Mesothelial cell of epicardium (in vitro differentiated cells): ENCODE measurements at regions not wholly inside any gene's neighbourhood (a gene's known extent, or its start where the extent isn't known, plus 50 kb on each side); places are given as distances from the start of the nearest gene placed in this dataset.

Experiments
- DNase-seq, 2 experiments: peaks; one replicate each; pipeline ENCODE4 v3.0.0; 2021; ENCODE audit warnings: low spot score in 2 of 2; ENCODE audit not compliant: unreplicated experiment in 2 of 2
- H3K27ac Mint-ChIP-seq: 2 replicates; pipeline ENCODE4 v1.8.0; 2021; ENCODE audit warnings: mixed read lengths
- H3K27me3 Mint-ChIP-seq: 2 replicates; pipeline ENCODE4 v1.8.0; 2021; ENCODE audit warnings: low read depth, mixed read lengths
- H3K36me3 Mint-ChIP-seq: 2 replicates; pipeline ENCODE4 v1.8.0; 2021; ENCODE audit warnings: mixed read lengths
- H3K4me1 Mint-ChIP-seq: 2 replicates; pipeline ENCODE4 v1.8.0; 2021; ENCODE audit warnings: mixed read lengths
- H3K4me3 Mint-ChIP-seq: 2 replicates; pipeline ENCODE4 v1.8.0; 2021; ENCODE audit warnings: mild to moderate bottlenecking, moderate library complexity, mixed read lengths
- H3K9me3 Mint-ChIP-seq: 2 replicates; pipeline ENCODE4 v1.8.0; 2021; ENCODE audit warnings: mixed read lengths
- TF ChIP-seq, protein P1 (sequence below): fragments of 200-600 bp; sonication (generic); IDR thresholded peaks from one replicate; pipeline ENCODE4 v1.5.0; 2021; ENCODE audit warnings: antibody characterized with exemption; ENCODE audit not compliant: unreplicated experiment

DNA sequence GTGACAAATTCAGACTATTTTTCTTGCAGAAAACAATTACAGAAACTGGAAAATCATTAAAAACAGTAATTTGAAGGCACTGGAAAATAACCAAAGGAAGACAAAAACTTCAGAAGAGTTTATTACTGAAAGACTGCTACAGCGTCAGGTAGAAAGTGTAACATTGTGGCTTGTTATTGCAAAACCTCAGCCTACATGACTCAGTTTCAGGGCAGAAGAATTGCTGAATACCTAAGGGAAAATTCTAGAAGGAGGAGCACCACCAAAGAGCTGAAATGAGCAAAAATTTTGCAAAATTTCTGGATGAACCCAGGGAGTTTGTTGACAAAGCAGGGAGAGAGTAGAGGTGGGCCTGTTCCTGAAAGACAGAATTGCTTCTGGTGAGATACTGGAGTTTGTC lies 219.6 kb downstream of the C3orf38 start:
- TF ChIP-seq, protein P1, sequence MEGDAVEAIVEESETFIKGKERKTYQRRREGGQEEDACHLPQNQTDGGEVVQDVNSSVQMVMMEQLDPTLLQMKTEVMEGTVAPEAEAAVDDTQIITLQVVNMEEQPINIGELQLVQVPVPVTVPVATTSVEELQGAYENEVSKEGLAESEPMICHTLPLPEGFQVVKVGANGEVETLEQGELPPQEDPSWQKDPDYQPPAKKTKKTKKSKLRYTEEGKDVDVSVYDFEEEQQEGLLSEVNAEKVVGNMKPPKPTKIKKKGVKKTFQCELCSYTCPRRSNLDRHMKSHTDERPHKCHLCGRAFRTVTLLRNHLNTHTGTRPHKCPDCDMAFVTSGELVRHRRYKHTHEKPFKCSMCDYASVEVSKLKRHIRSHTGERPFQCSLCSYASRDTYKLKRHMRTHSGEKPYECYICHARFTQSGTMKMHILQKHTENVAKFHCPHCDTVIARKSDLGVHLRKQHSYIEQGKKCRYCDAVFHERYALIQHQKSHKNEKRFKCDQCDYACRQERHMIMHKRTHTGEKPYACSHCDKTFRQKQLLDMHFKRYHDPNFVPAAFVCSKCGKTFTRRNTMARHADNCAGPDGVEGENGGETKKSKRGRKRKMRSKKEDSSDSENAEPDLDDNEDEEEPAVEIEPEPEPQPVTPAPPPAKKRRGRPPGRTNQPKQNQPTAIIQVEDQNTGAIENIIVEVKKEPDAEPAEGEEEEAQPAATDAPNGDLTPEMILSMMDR, result no peak
- no peaks in the 10 kb centered on the region for H3K4me1 Mint-ChIP-seq
- no peak overlapping the region for H3K4me3 Mint-ChIP-seq
- no peak for DNase-seq
- H3K27me3 Mint-ChIP-seq, result no peaks in the 10 kb centered on the region
- no peak overlapping the region for H3K27ac Mint-ChIP-seq
- no peaks in the 10 kb centered on the region for H3K36me3 Mint-ChIP-seq
- H3K9me3 Mint-ChIP-seq, result peaks cover 12% of the 10 kb centered on the region

DNA sequence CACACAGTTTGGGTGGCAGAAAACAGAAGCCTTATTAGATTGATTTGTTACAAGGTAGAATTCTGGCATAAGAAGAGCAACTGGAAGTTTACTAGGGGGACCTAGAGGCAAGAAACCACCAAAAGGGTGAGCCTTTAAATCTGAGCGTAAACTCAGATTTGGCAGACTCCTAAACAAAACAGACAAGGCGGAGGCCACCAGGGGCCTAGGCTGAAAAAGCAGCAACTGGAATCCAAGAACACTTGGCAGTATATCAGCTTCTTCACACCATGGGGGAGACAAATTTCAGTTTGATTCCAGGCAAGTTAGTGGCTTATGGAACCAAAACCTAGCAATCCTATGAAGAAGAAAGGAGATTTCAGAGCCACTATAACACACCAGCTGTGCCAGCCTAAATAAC lies 220.0 kb downstream of the C3orf38 start:
- H3K9me3 Mint-ChIP-seq, result peaks cover 12% of the 10 kb centered on the region
- no peak overlapping the region for H3K27ac Mint-ChIP-seq
- no peak overlapping the region for H3K4me3 Mint-ChIP-seq
- H3K27me3 Mint-ChIP-seq, result no peaks in the 10 kb centered on the region
- DNase-seq, result no peak
- TF ChIP-seq, protein P1, result no peak
- no peaks in the 10 kb centered on the region for H3K36me3 Mint-ChIP-seq
- H3K4me1 Mint-ChIP-seq, result no peaks in the 10 kb centered on the region

DNA sequence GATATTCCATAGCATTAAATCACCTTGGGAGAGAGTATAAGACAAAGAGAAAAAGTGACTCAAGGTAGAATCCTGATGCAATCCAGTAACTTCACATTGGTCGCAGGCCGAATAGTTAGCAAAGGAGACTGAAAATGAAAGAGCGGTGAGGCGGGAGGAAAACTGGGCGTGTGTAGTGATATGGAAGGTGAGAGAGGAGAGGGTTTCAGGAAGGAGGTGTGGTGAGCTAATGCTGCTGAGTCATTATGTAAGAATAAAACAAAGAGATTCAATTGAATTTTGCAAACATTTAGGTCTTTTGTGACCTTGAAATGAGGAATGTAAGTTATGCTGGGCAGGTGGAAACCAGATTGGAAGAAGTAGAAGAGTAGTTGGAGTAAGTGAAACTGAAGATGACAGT lies 235.3 kb downstream of the C3orf38 start:
- H3K27me3 Mint-ChIP-seq, result peaks cover 5% of the 10 kb centered on the region

DNA sequence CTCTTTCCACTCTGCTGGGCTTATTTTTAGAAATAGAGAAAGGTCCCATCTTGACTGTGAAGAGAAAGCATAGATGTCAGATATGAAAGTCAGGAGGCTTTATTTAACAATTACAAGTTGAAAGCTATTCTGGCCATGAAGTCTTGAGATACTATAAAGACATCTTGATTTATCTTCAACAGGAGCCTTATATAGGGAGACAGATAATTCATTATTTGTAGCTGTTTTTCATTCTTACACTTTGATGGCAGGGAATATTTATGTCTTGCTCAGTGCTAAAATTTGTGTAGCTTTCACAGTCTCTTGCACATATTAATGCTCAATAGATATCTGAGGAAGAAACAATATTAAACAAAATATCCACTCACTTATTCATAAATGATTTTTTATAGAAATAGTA lies 248.8 kb downstream of the C3orf38 start:
- no peak for DNase-seq
- Mint-ChIP-seq H3K9me3 (no peaks in the 10 kb centered on the region), H3K4me3 (no peak overlapping the region), H3K27me3 (no peaks in the 10 kb centered on the region), H3K36me3 (no peaks in the 10 kb centered on the region), H3K27ac (no peak overlapping the region), H3K4me1 (no peaks in the 10 kb centered on the region)
- TF ChIP-seq, protein P1, result no peak

More for the DNA sequence above, 235.3 kb downstream of the C3orf38 start:
- no peaks in the 10 kb centered on the region for H3K4me1 Mint-ChIP-seq
- no peaks in the 10 kb centered on the region for H3K9me3 Mint-ChIP-seq
- TF ChIP-seq, protein P1, result no peak
- H3K27ac Mint-ChIP-seq, result no peak overlapping the region
- H3K4me3 Mint-ChIP-seq, result no peak overlapping the region
- H3K36me3 Mint-ChIP-seq, result no peaks in the 10 kb centered on the region
- DNase-seq, result no peak

DNA sequence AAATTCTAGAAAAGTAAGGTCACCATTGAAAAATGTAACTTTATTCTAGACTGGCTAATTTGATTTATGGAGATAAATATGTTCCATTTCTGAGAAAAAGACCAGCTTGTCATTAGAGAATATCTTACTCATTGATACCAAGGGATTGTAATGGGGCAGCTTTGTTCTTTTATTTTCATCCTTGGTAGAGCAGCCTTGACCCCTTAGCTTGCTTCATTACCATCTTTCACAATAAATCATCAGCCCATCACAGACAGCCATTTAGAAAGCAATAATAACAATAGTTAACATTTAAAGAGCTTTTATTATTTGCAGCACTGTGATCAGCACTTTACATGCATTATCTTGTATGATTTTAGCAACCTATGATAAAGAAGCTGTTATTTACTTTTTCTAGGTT lies 253.6 kb downstream of the C3orf38 start:
- H3K36me3 Mint-ChIP-seq, result no peaks in the 10 kb centered on the region
- TF ChIP-seq, protein P1, result no peak
- H3K4me3 Mint-ChIP-seq, result no peak overlapping the region
- H3K27me3 Mint-ChIP-seq, result no peaks in the 10 kb centered on the region
- H3K9me3 Mint-ChIP-seq, result no peaks in the 10 kb centered on the region
- no peaks in the 10 kb centered on the region for H3K4me1 Mint-ChIP-seq
- DNase-seq, result no peak
- H3K27ac Mint-ChIP-seq, result no peak overlapping the region

DNA sequence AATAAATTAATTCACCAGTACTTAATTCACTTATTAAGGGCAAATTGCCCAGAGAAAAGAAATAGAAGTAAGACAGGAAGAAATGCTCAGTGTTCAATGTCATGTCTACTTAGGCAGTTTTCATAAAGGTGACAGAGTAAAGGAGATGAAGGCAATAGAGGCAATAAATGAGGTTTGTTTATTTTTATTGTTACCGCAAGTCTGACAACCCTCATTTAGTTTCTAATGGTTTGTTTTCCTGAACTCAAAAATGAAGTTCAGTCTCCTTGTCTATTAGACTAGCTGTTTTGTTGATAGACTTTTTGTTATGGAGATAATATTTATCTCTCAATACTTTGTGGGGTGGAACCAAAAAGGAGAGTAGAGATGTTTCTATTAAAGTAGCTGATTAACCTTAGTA lies 258.3 kb downstream of the C3orf38 start:
- no peak for DNase-seq
- TF ChIP-seq, protein P1, result no peak
- no peaks in the 10 kb centered on the region for H3K36me3 Mint-ChIP-seq
- H3K4me3 Mint-ChIP-seq, result no peak overlapping the region
- H3K27me3 Mint-ChIP-seq, result no peaks in the 10 kb centered on the region
- H3K9me3 Mint-ChIP-seq, result no peaks in the 10 kb centered on the region
- no peak overlapping the region for H3K27ac Mint-ChIP-seq
- H3K4me1 Mint-ChIP-seq, result no peaks in the 10 kb centered on the region
